NCI-H524 (cell line): ENCODE measurements at regions not wholly inside any gene's neighbourhood (a gene's known extent, or its start where the extent isn't known, plus 50 kb on each side); places are given as distances from the start of the nearest gene placed in this dataset.
A peak's percentile ranks its signal among the peaks of the same experiment; 100 is the strongest.

ENCODE experiments used
- DNase-seq, 2 experiments: peaks; one replicate each; lab custom pipeline; 2025; lab: John Stamatoyannopoulos, UW

- no peak for DNase-seq
Measured at GRCh38 chr6:40312213-40313015, 274.8 kb downstream of the LRFN2 start.

- DNase-seq = peak; percentile 89 to 96
Measured at GRCh38 chr6:40308533-40309306, 278.4 kb downstream of the LRFN2 start.

GRCh38 chr6:40307712-40308111 lies 279.5 kb downstream of the LRFN2 start:
- peak; percentile 54 to 89 for DNase-seq

- peak; percentile 97 to 98 for DNase-seq
Measured at GRCh38 chr6:40302856-40303454, 284.2 kb downstream of the LRFN2 start.

GRCh38 chr6:40299681-40300080 lies 287.5 kb downstream of the LRFN2 start:
- no peak for DNase-seq

GRCh38 chr6:40298207-40298606 lies 289.0 kb downstream of the LRFN2 start:
- DNase-seq = no peak

- no peak for DNase-seq
Measured at GRCh38 chr6:40295251-40295950, 291.8 kb downstream of the LRFN2 start.

- DNase-seq = no peak
Measured at GRCh38 chr6:40293460-40294185, 293.5 kb downstream of the LRFN2 start.

- no peak for DNase-seq
Measured at GRCh38 chr6:40293060-40293459, 294.1 kb downstream of the LRFN2 start.

- DNase-seq = no peak
Measured at GRCh38 chr6:40290816-40291215, 296.3 kb downstream of the LRFN2 start.

GRCh38 chr6:40288919-40289318 lies 298.2 kb downstream of the LRFN2 start:
- DNase-seq = no peak

GRCh38 chr6:40287296-40287850 lies 299.8 kb downstream of the LRFN2 start:
- DNase-seq = peak in 1 of 2 experiments; percentile 47

- DNase-seq = no peak
Measured at GRCh38 chr6:40286721-40287120, 300.4 kb downstream of the LRFN2 start.

GRCh38 chr6:40285996-40286395 lies 301.2 kb downstream of the LRFN2 start:
- DNase-seq = no peak

- no peak for DNase-seq
Measured at GRCh38 chr6:40285535-40285934, 301.6 kb downstream of the LRFN2 start.

- DNase-seq = no peak
Measured at GRCh38 chr6:40282986-40283385, 304.2 kb downstream of the LRFN2 start.

- DNase-seq = no peak
Measured at GRCh38 chr6:40281402-40281801, 305.8 kb downstream of the LRFN2 start.

- no peak for DNase-seq
Measured at GRCh38 chr6:40280231-40280630, 306.9 kb downstream of the LRFN2 start.

- DNase-seq = no peak
Measured at GRCh38 chr6:40276141-40276540, 311.0 kb downstream of the LRFN2 start.

- no peak for DNase-seq
Measured at GRCh38 chr6:40274058-40274457, 313.1 kb downstream of the LRFN2 start.

GRCh38 chr6:40268614-40269013 lies 318.6 kb downstream of the LRFN2 start:
- DNase-seq = no peak
